GM21786 (cell line): ENCODE measurements at regions not wholly inside any gene's neighbourhood (a gene's known extent, or its start where the extent isn't known, plus 50 kb on each side); places are given as distances from the start of the nearest gene placed in this dataset.
"Not testable (repeated sequence)": the region's sequence is repeated elsewhere in the genome, so short reads cannot be mapped to it uniquely, and the experiment has no call there.

Experiments
- ATAC-seq: cut with Tn5 transposase; IDR thresholded peaks from one replicate; pipeline ENCODE4 v1.9.1; 2021; ENCODE audit not compliant: unreplicated experiment

- no peak for ATAC-seq
Measured at GRCh38 chr7:68893411-68893810, 704.9 kb upstream of the AUTS2 start.

- ATAC-seq: not testable (repeated sequence)
Measured at GRCh38 chr7:68899156-68899555, 699.1 kb upstream of the AUTS2 start.

GRCh38 chr7:68900096-68900495 is 698.2 kb upstream of the AUTS2 start:
- no peak for ATAC-seq

- no peak for ATAC-seq
Measured at GRCh38 chr7:68904630-68905029, 693.6 kb upstream of the AUTS2 start.

GRCh38 chr7:68911754-68912153 is 686.5 kb upstream of the AUTS2 start:
- no peak for ATAC-seq

GRCh38 chr7:68914006-68914405 is 684.3 kb upstream of the AUTS2 start:
- ATAC-seq: no peak

- ATAC-seq: no peak
Measured at GRCh38 chr7:68917041-68917651, 681.1 kb upstream of the AUTS2 start.

GRCh38 chr7:68918621-68919020 is 679.7 kb upstream of the AUTS2 start:
- no peak for ATAC-seq

GRCh38 chr7:68922850-68923249 is 675.4 kb upstream of the AUTS2 start:
- no peak for ATAC-seq

- no peak for ATAC-seq
Measured at GRCh38 chr7:68925241-68925640, 673.0 kb upstream of the AUTS2 start.

- no peak for ATAC-seq
Measured at GRCh38 chr7:68929781-68930261, 668.5 kb upstream of the AUTS2 start.

GRCh38 chr7:68936471-68937035 is 661.7 kb upstream of the AUTS2 start:
- ATAC-seq: no peak

- no peak for ATAC-seq
Measured at GRCh38 chr7:68938151-68938550, 660.1 kb upstream of the AUTS2 start.

- ATAC-seq: no peak
Measured at GRCh38 chr7:68943786-68944185, 654.5 kb upstream of the AUTS2 start.

- ATAC-seq: no peak
Measured at GRCh38 chr7:68955656-68956055, 642.6 kb upstream of the AUTS2 start.

- ATAC-seq: no peak
Measured at GRCh38 chr7:68958571-68958970, 639.7 kb upstream of the AUTS2 start.

- ATAC-seq: no peak
Measured at GRCh38 chr7:68963552-68963951, 634.7 kb upstream of the AUTS2 start.

- ATAC-seq: no peak
Measured at GRCh38 chr7:68964060-68964459, 634.2 kb upstream of the AUTS2 start.

- ATAC-seq: no peak
Measured at GRCh38 chr7:68965351-68965750, 632.9 kb upstream of the AUTS2 start.

GRCh38 chr7:68967598-68967997 is 630.7 kb upstream of the AUTS2 start:
- ATAC-seq: no peak

GRCh38 chr7:68969571-68969970 is 628.7 kb upstream of the AUTS2 start:
- ATAC-seq: no peak

GRCh38 chr7:68971634-68972340 is 626.5 kb upstream of the AUTS2 start:
- ATAC-seq: no peak
